Neuronal stem cell (in vitro differentiated cells): ENCODE measurements at regions not wholly inside any gene's neighbourhood (a gene's known extent, or its start where the extent isn't known, plus 50 kb on each side); places are given as distances from the start of the nearest gene placed in this dataset.

Experiments used
- DNase-seq: peaks from one replicate; pipeline ENCODE4 v3.0.0-alpha.2; 2013; ENCODE audit warnings: low spot score
- H2AFZ ChIP-seq: one replicate; pipeline ENCODE4 v1.6.1; 2013; ENCODE audit warnings: mild to moderate bottlenecking, low read length, inconsistent platforms
- H2AK5ac ChIP-seq: 2 replicates; pipeline ENCODE4 v1.6.1; 2013; ENCODE audit warnings: low read depth, mild to moderate bottlenecking, inconsistent platforms, low read length, moderate library complexity, mixed read lengths
- H2BK120ac ChIP-seq: 2 replicates; pipeline ENCODE4 v1.6.1; 2013; ENCODE audit warnings: low read depth, mild to moderate bottlenecking, inconsistent platforms, low read length, moderate library complexity, mixed read lengths
- H2BK12ac ChIP-seq: one replicate; pipeline ENCODE4 v1.6.1; 2013; ENCODE audit warnings: low read length, inconsistent platforms
- H2BK15ac ChIP-seq: 2 replicates; pipeline ENCODE4 v1.6.1; 2013; ENCODE audit warnings: mild to moderate bottlenecking, low read length, inconsistent platforms, mixed read lengths
- H2BK5ac ChIP-seq: one replicate; pipeline ENCODE4 v1.6.1; 2013; ENCODE audit warnings: inconsistent platforms, mild to moderate bottlenecking, low read length, moderate library complexity
- H3K14ac ChIP-seq: one replicate; pipeline ENCODE4 v1.6.1; 2013; ENCODE audit warnings: low read length, inconsistent platforms
- H3K18ac ChIP-seq: 2 replicates; pipeline ENCODE4 v1.6.1; 2013; ENCODE audit warnings: low read length, inconsistent platforms
- H3K23ac ChIP-seq: 2 replicates; pipeline ENCODE4 v1.6.1; 2013; ENCODE audit warnings: low read depth, mild to moderate bottlenecking, mixed read lengths, low read length, inconsistent platforms; ENCODE audit not compliant: poor library complexity
- H3K27ac ChIP-seq: replicated peaks from 3 replicates; pipeline ENCODE4 v1.5.1; 2013; ENCODE audit warnings: low read length, inconsistent platforms
- H3K27me3 ChIP-seq, 3 experiments: 2 replicates each; pipeline ENCODE4 v1.6.1; 2013; ENCODE audit warnings: low read length in 3 of 3, mild to moderate bottlenecking in 2 of 3, inconsistent platforms in 1 of 3, low read depth in 1 of 3, mixed read lengths in 1 of 3, moderate library complexity in 1 of 3; ENCODE audit not compliant: control insufficient read depth in 3 of 3, insufficient read depth in 3 of 3
- H3K36me3 ChIP-seq, 2 donors: replicated peaks in 1 of 2; 2 replicates each; pipeline ENCODE4 v1.6.1; 2013; ENCODE audit warnings: low read length in 2 of 2; ENCODE audit not compliant: control insufficient read depth in 2 of 2, insufficient read depth in 2 of 2
- H3K4ac ChIP-seq: 2 replicates; pipeline ENCODE4 v1.6.1; 2013; ENCODE audit warnings: inconsistent platforms, mild to moderate bottlenecking, low read length, moderate library complexity
- H3K4me1 ChIP-seq, 2 donors: 1 replicate in 1 of 2; 2 replicates in 1 of 2; pipeline ENCODE4 v1.6.1; 2013; ENCODE audit warnings: low read length in 2 of 2, low read depth in 1 of 2; ENCODE audit not compliant: control insufficient read depth in 2 of 2, insufficient read depth in 1 of 2
- H3K4me2 ChIP-seq: one replicate; pipeline ENCODE4 v1.6.1; 2013; ENCODE audit warnings: mild to moderate bottlenecking, low read length, inconsistent platforms; ENCODE audit not compliant: insufficient read depth, poor library complexity, severe bottlenecking
- H3K4me3 ChIP-seq, 2 donors: 2 replicates each; pipeline ENCODE4 v1.5.1; 2013; ENCODE audit warnings: low read length in 2 of 2, mild to moderate bottlenecking in 2 of 2, inconsistent platforms in 1 of 2, moderate library complexity in 1 of 2
- H3K79me1 ChIP-seq: one replicate; pipeline ENCODE4 v1.6.1; 2013; ENCODE audit warnings: low read depth, mild to moderate bottlenecking, inconsistent platforms, low read length, moderate library complexity
- H3K9ac ChIP-seq: one replicate; pipeline ENCODE4 v1.6.1; 2013; ENCODE audit warnings: mild to moderate bottlenecking, low read depth, low read length, inconsistent platforms; ENCODE audit not compliant: poor library complexity
- H3K9me3 ChIP-seq, 2 donors: replicated peaks in 1 of 2; 2 replicates each; pipeline versions ENCODE3 to v1.6.1; 2013; ENCODE audit warnings: low read length in 2 of 2, mild to moderate bottlenecking in 2 of 2, inconsistent platforms in 1 of 2, low read depth in 1 of 2, mixed read lengths in 1 of 2, moderate library complexity in 1 of 2; ENCODE audit not compliant: control insufficient read depth in 2 of 2, insufficient read depth in 1 of 2
- H4K8ac ChIP-seq: one replicate; pipeline ENCODE4 v1.6.1; 2013; ENCODE audit warnings: low read depth, mild to moderate bottlenecking, inconsistent platforms, low read length, moderate library complexity
- H4K91ac ChIP-seq: one replicate; pipeline ENCODE4 v1.6.1; 2013; ENCODE audit warnings: low read length, low read depth, mild to moderate bottlenecking, inconsistent platforms; ENCODE audit not compliant: poor library complexity
- WGBS, 2 donors: extraction: QIAGEN DNeasy Blood & Tissue Kit; methylation state at CpG; one replicate each; pipeline ENCODE4 v1.1.7; 2013; ENCODE audit warnings: missing lambda C conversion rate in 2 of 2, mixed read lengths in 1 of 2; ENCODE audit not compliant: insufficient read length in 2 of 2, insufficient replicate concordance in 1 of 2; ENCODE audit errors: extremely low coverage in 2 of 2; 5-methylcytosine and 5-hydroxymethylcytosine counted together

DNA sequence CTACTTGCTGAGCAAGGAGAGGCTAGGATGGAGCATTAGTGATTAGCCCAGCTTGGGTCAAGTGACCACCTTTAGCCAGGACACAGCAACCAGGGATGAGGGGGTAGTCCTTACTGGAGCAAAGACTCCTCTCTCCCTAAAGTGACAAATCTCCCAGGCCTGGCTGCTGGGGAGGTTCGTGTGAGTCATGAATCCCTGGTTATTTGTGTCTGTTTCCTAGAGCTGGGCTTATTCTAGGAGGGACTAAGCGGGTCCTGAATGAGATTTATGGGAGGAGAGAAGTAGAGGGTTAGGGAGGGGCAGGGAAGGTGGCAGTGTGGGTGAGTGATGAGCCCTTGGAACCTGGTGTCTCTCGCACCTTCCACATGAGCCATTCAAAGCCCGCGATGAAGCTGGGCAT, 487.3 kb downstream of the TSHZ3 start:
- no peaks in the 10 kb centered on the region for H3K4me1 ChIP-seq
- WGBS, 2 donors: no CpG with 5 or more reads among the region's 5 CpGs
- no peak overlapping the region for H3K4me2 ChIP-seq
- H3K79me1 ChIP-seq: no peaks in the 10 kb centered on the region
- no peak overlapping the region for H3K14ac ChIP-seq
- H2AK5ac ChIP-seq: no peak overlapping the region
- no peaks in the 10 kb centered on the region for H3K27me3 ChIP-seq
- H3K4ac ChIP-seq: no peak overlapping the region
- H4K91ac ChIP-seq: no peak overlapping the region
- H3K4me3 ChIP-seq: no peak overlapping the region
- H2BK12ac ChIP-seq: no peak overlapping the region
- no peak overlapping the region for H3K18ac ChIP-seq
- no peak overlapping the region for H4K8ac ChIP-seq
- H3K27ac ChIP-seq: no peak overlapping the region
- no peaks in the 10 kb centered on the region for H3K36me3 ChIP-seq
- H3K9me3 ChIP-seq: peaks cover 0 to 2% of the 10 kb centered on the region in 2 donors
- no peak overlapping the region for H2AFZ ChIP-seq
- H2BK15ac ChIP-seq: no peak overlapping the region
- no peak overlapping the region for H3K9ac ChIP-seq
- no peak overlapping the region for H2BK120ac ChIP-seq
- no peak overlapping the region for H2BK5ac ChIP-seq
- DNase-seq: no peak
- no peak overlapping the region for H3K23ac ChIP-seq

DNA sequence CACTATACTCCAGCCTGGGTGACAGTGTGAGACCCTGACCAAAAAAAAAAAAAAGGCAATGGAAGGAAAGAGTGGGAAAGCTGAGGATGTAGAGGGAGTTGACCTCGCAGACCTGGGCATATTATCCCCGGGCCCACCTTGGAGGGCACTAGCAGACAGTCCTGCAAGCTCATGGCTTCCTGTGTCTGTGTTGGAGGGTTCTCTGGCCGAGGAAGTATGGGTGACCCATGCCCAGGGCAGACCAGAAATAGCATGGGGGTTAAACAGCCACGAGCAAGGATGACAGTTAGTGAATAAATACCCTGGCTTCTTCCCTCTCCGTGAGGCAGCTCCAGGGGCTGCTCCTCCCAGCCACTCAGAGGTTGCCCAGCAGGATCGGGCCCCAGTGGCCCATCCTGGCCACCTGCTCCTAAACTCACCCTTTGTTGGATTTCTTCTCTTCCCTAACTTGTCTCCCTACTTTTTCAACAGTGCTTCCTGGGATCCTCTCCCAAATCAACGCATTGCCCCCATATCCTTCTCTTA, 485.8 kb downstream of the ZNF536 start:
- no peaks in the 10 kb centered on the region for H3K27me3 ChIP-seq
- H2AFZ ChIP-seq: no peak overlapping the region
- no peak overlapping the region for H2BK15ac ChIP-seq
- no peak overlapping the region for H3K9ac ChIP-seq
- no peak overlapping the region for H2AK5ac ChIP-seq
- DNase-seq: no peak
- no peak overlapping the region for H2BK120ac ChIP-seq
- H3K4me3 ChIP-seq: no peak overlapping the region
- no peak overlapping the region for H4K8ac ChIP-seq
- H2BK12ac ChIP-seq: no peak overlapping the region
- no peak overlapping the region for H2BK5ac ChIP-seq
- no peak overlapping the region for H3K14ac ChIP-seq
- no peaks in the 10 kb centered on the region for H3K79me1 ChIP-seq
- no peak overlapping the region for H3K4me2 ChIP-seq
- H3K27ac ChIP-seq: no peak overlapping the region
- no peak overlapping the region for H3K4ac ChIP-seq
- no peak overlapping the region for H3K23ac ChIP-seq
- no peak overlapping the region for H3K18ac ChIP-seq
- H3K9me3 ChIP-seq: peaks cover 0 to 2% of the 10 kb centered on the region in 2 donors
- no peaks in the 10 kb centered on the region for H3K4me1 ChIP-seq
- no peaks in the 10 kb centered on the region for H3K36me3 ChIP-seq
- H4K91ac ChIP-seq: no peak overlapping the region
- WGBS, 2 donors: no CpG with 5 or more reads among the region's 7 CpGs

DNA sequence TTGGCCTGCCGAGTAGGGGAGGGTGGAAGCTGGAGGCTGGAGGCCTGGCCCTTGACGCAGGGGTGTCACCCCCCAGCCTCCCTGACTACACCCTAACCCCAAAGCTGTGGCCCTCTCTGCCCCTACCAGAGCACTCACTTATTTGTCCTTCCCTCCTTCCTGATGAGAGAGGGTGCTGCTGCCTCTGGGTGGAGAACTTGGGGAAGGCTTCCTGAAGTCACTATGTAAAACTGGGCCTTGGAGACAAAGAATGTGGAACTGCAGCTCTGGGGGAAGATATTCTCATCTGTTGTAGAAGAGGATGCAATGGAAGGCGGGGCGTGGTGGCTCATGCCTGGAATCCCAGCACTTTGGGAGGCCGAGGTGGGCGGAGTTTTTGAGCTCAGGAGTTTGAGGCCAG, 485.2 kb downstream of the ZNF536 start:
- Histone ChIP-seq H3K4me3 (no peak overlapping the region), H3K27me3 (no peaks in the 10 kb centered on the region), H2BK15ac (no peak overlapping the region), H2AK5ac (no peak overlapping the region), H3K18ac (no peak overlapping the region), H4K91ac (no peak overlapping the region), H2BK5ac (no peak overlapping the region), H3K14ac (no peak overlapping the region), H3K27ac (no peak overlapping the region), H2AFZ (no peak overlapping the region), H3K4me1 (no peaks in the 10 kb centered on the region), H3K23ac (no peak overlapping the region), H3K36me3 (no peaks in the 10 kb centered on the region), H3K4me2 (no peak overlapping the region), H2BK120ac (no peak overlapping the region), H3K9ac (no peak overlapping the region), H3K9me3 (peaks cover 0 to 2% of the 10 kb centered on the region in 2 donors), H2BK12ac (no peak overlapping the region), H4K8ac (no peak overlapping the region), H3K79me1 (no peaks in the 10 kb centered on the region), H3K4ac (no peak overlapping the region)
- no CpG with 5 or more reads among the region's 6 CpGs for WGBS, 2 donors
- DNase-seq: no peak

DNA sequence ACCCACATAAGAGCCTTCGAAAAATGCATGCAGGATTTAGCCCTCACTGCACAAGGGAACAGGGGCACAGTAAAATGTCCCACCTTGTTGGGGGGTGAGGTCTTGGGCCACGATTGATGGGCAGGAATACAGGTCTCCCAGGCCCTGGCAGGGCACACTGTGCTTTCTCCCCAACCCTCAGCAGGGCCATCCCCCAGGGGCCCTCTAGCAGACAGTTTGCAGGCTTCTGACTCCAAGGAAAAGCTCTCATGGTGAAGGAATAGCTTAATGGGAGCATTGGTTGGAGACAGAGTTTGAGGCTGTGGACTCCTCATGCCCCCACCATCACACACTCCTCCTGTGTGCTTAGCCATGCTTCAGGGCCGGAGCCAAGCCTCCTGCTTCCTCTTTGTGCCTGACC, 484.6 kb downstream of the ZNF536 start:
- H3K23ac ChIP-seq: no peak overlapping the region
- no peak overlapping the region for H3K4me3 ChIP-seq
- no peak overlapping the region for H2AFZ ChIP-seq
- DNase-seq: no peak
- H3K18ac ChIP-seq: no peak overlapping the region
- no peak overlapping the region for H4K91ac ChIP-seq
- H3K36me3 ChIP-seq: no peaks in the 10 kb centered on the region
- H3K4me1 ChIP-seq: no peaks in the 10 kb centered on the region
- H3K79me1 ChIP-seq: no peaks in the 10 kb centered on the region
- WGBS, 2 donors: no CpG with 5 or more reads among the region's 3 CpGs
- H2BK15ac ChIP-seq: no peak overlapping the region
- no peak overlapping the region for H4K8ac ChIP-seq
- no peak overlapping the region for H2AK5ac ChIP-seq
- H2BK120ac ChIP-seq: no peak overlapping the region
- no peak overlapping the region for H3K9ac ChIP-seq
- H3K14ac ChIP-seq: no peak overlapping the region
- H3K9me3 ChIP-seq: peaks cover 0 to 2% of the 10 kb centered on the region in 2 donors
- no peaks in the 10 kb centered on the region for H3K27me3 ChIP-seq
- H2BK5ac ChIP-seq: no peak overlapping the region
- H3K27ac ChIP-seq: no peak overlapping the region
- no peak overlapping the region for H3K4me2 ChIP-seq
- no peak overlapping the region for H2BK12ac ChIP-seq
- no peak overlapping the region for H3K4ac ChIP-seq
